ENCODE measurements at regions not wholly inside any gene's neighbourhood (a gene's known extent, or its start where the extent isn't known, plus 50 kb on each side); places are given as distances from the start of the nearest gene placed in this dataset.

DNA sequence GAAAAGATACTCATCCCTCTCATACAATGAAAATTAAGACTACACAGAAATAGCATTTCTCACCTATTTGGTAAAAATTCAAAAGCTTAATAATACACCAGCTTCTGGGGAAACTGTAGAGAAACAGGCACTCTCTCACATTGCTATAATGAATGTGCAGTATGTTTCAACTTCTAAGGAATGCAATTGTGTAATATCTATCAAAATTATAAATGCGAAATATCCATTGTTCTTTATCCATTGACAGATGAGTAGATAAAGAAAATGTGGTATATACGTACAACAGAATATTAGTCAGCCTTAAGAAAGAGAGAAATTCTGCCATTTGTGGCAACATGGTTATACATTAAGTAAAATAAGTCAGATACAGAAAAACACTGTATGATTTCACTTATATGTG, 101.4 kb upstream of the OR9G4 start:
- TF ChIP-seq, protein P1, sequence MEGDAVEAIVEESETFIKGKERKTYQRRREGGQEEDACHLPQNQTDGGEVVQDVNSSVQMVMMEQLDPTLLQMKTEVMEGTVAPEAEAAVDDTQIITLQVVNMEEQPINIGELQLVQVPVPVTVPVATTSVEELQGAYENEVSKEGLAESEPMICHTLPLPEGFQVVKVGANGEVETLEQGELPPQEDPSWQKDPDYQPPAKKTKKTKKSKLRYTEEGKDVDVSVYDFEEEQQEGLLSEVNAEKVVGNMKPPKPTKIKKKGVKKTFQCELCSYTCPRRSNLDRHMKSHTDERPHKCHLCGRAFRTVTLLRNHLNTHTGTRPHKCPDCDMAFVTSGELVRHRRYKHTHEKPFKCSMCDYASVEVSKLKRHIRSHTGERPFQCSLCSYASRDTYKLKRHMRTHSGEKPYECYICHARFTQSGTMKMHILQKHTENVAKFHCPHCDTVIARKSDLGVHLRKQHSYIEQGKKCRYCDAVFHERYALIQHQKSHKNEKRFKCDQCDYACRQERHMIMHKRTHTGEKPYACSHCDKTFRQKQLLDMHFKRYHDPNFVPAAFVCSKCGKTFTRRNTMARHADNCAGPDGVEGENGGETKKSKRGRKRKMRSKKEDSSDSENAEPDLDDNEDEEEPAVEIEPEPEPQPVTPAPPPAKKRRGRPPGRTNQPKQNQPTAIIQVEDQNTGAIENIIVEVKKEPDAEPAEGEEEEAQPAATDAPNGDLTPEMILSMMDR (IDR thresholded peaks at IDR 0.05; ENCODE audit: low read depth, low read length, poor library complexity, severe bottlenecking) = no peak
- no peak for TF ChIP-seq EZH2phosphoT487 (IDR thresholded peaks at IDR 0.05; ENCODE audit: borderline replicate concordance, low read length)
